Effector CD4-positive, alpha-beta T cell (primary cell): ENCODE measurements at regions not wholly inside any gene's neighbourhood (a gene's known extent, or its start where the extent isn't known, plus 50 kb on each side); places are given as distances from the start of the nearest gene placed in this dataset.
"Not testable (repeated sequence)": the region's sequence is repeated elsewhere in the genome, so short reads cannot be mapped to it uniquely, and the experiment has no call there.

Source experiments
- DNase-seq: peaks from one replicate; pipeline ENCODE4 v3.0.0-alpha.2; 2020

DNA sequence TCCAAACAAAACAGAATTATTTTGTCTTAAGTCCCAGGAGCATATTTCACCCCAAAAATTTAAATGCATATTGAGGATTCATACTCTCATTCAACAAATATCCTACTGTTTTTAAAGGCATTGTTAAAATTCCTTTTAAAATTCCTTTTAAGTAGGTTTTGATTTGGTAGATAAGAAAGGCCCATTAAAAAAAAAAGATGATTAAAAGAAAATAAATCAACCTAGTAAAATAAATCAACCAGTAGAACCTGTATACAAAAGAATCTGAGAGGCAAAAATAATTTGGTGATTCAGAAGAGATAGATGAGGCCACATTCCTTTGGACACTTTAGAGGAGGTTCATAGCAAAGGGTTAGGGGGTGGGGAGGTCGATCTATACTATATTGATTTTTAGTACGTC is 585.3 kb upstream of the TLE4 start:
- DNase-seq: no peak

DNA sequence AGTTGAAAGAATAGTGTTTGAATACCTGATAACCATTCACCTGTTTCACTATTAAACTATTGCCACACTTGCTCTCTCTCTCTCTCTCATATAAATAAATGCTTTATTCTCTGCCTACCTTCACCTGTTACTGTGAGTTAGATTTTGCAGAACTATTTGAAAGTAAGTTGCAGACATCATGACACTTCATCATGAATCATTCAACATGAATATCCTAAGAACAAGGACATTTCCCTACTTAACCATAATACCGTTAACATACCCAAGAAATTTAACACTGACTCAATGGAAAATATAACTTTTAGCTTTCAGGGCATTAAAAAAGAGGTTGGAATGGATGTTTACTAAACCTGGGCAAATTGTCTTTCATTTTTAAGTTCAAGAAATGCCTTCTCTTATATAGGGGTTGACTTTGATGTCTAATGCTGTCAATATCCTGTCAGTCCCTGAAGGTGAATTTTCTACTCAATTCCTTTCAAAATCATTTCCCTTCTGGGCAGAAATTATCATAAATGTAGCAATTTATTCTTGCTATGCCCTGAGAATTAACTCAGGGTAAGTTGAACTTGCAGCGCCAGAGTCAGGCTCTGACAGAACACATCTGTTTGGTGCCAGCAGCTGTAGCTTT is 582.6 kb upstream of the TLE4 start:
- DNase-seq: no peak

DNA sequence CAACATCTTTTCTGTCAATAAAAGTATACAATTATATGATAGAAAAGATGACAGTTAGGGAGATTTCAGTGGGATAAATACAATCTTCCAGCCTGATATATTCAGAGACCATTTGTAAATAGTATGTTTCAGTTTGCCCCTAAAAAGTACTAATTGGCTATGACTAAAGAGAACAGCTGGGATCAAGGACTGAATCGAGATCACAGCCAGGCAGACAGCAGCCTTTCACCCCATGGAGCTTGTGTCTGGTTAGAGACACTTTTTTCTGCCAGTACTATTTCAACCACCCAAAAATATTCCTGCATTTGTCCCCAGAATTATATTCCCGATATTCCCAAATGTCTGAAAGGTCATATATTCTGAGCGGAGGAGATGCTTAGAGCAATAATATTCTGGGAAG is 577.3 kb upstream of the TLE4 start:
- no peak for DNase-seq

DNA sequence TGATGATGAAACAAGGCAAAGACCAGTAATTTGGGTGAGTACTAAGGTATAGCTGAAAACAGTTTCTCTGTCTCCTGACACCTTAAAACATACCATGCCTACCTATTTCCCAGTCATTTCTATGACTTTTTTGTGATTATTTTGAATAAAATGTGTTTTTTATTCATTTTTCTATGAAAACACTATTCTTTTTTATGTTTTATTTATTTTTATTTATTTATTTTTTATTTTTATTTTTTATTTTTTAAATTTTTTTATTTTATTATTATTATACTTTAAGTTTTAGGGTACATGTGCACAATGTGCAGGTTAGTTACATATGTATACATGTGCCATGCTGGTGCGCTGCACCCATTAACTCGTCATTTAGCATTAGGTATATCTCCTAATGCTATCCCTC is 576.8 kb upstream of the TLE4 start:
- not testable (repeated sequence) for DNase-seq

DNA sequence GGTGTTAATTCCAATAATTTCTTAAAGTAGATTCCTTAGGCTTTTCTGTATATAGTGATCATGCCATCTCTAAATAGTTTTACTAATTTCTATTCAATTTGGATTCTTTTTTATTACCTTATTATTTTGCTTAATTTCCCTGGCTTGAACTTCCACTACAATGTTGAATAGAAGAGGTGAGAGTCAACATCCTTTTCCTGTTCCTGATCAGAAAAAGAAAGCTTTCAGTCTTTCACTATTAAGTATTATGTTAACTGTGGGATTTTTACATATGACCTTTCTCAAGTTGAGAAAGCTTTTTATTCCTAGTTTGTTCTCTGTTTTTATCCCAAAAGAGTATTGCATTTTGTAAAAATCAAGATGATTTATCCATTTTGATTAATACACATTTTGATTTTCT is 574.5 kb upstream of the TLE4 start:
- DNase-seq: no peak

DNA sequence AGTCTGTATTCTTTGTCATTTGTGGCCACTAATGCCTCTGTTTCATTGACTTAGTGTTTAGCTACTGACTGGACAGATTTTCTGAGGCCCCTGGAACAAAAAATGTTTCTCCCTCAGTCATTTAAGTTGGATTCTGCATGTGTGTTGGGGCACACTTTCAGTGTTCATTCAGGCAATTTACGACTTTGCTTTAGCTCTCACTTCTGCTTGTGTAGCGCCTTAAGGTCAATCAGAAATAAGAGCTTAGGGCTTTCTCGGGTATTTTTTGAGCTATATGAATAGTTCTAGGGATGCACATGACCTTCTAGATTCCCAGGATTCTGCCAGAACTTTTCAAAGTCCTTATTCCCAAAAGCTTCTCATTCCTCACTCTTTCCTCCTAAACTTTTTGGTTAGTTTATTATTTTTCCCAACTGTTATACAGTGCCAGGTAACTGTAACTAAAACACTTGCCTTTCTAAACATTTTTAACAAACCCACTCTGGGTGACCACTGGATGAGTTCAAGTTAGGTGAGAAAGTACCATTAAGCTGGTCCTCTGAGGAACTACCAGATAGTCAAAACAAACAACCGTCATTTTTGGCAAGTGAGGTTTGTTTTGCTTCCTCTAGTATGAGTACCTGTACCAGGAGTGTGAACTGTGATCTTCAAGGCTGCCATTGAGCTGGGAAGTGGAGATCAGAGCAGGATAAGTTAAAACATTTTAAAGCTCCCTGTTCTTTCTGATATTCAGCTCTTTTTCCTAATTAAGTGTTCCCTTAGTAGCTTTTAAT is 571.3 kb upstream of the TLE4 start:
- no peak for DNase-seq

DNA sequence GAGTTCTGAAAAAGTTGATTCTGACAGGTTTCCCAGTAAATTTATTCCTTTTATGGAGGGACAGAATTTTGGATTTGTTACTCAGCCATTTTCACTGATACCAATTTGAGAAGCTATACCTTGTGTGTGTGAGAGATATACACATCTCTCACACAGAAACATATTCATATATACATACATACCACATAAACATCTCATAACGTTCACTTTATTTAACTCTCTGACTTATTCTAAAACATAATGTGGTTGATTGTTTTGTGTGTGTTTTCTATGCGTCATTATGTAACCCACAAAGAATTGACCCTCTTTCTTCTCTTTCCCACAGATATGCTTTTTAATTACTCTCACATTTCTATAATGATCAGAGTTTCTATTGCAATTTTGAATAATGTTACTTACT is 570.8 kb upstream of the TLE4 start:
- no peak for DNase-seq

DNA sequence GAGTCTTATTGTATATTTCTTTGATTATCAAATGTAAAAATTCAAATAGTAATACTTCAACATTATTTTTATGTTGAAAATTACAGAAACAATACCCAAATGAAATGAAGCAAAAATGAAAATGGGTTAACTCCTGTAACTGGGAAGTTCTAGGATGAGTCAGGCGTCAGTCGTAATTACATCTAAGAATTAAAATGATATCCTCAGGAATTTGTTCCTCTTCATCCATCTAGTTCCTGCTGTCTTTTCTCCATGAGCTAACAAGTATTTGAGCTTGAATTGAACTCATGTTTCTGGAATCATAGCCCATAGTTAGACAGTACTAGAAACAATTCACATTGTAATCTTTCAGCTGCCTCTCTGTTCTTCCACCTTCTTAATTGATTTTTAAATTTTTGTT is 568.3 kb upstream of the TLE4 start:
- no peak for DNase-seq

DNA sequence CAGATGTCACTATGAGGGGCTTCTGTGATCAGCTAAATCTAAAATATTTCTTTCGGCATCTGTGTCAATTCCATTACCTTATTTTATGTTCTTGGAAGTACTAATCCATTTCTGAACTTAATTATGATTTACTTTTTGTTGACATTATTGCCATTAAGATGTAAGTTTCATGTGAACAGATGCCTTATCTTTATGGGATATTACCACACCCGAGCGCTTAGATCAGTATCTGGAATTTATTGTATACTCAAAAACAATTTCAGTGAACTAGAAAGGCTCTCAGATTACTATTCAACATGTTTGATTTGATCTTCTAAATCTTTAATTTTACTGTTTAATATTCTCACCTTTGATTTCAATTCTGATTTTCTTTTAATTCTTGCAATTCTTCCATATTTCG is 567.7 kb upstream of the TLE4 start:
- DNase-seq: no peak

DNA sequence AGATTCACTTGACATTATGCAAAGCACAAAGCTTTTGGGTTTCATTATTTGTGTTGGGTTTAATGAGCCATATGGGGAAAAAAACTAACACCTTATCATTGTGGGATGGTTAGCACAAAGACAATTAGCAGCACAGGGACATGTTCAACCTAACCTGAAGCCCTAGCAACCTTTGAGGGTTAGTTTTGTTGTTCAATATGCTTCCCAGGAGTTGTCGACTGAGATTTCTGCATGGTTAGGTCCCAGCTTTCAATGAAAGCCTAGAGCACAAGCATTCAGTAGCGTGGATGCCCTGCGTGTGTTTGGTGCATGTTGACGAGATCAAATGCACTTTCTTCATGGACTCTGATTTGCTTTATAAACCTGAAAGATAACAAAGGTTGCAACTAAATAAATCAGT is 565.2 kb upstream of the TLE4 start:
- no peak for DNase-seq

DNA sequence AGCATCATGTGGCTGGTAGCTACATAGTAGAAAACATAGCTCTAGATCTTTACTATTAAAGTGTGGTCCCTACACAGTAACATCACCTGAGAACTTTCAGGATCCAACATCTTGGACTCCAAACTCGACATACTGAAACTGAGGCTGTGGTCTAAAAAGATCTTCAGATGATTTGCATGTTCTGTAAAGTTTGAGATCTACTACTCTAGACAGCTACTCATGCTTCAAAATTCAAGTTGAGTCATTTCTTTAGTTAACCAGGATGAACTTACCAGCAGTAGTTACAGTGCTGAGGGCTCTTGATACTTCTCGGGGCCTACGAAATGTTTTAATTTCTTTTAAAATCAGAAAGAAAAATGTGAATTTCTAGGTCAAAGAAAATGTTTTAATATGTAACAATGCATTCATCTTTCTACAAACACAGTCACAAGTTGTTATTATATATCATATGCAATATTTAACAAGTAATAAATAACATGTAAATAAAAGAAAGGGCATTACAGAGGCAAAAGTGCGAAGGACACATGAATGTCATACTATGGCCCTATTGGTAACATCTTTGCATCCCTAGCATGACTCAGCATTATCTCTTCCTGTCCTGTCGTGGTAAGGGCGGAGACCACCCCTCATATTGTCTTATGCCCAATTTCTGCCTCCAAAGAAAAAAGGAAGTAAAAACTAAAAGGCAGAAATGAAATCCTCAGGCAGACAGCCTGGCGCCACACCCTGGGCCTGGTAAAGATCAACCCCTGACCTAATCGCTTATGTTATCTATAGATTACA is 563.9 kb upstream of the TLE4 start:
- DNase-seq: no peak

DNA sequence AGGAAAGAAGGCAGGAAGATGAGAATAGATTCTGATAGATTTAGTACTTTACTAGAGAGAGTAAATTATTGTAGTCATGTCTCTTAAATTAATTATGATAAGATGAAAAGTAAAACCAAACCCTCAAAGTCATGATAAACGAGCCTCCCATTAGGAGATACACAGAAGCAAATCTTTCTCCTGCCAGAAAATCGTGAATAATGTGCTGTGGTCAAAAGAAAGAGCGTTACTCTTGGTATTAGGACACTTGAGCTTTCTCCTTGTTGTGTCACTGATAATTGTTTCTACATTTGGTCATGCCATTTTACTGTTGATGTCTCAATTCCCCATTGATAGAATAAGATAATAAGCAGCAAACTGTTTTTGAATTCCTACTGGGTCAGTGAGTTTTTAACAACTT is 562.8 kb upstream of the TLE4 start:
- no peak for DNase-seq

DNA sequence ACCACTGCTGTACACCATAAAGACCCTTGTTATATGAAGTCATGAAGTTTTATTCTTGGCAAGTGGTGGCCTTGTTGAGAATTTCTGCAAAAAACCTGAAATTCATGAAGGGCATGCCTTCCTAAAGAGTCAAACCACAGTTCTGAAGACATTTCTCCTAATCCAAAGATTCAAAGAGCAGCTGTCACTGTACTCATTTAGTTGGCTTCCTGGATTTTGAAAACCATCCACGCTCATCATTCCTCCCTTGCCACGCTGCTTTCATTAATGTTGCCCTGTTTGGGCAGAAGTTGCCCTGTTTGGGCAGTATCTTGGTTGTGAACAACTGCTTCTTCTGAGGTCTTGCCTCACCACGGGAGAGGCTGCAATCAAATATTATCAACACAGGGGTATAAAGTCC is 560.3 kb upstream of the TLE4 start:
- DNase-seq: no peak

DNA sequence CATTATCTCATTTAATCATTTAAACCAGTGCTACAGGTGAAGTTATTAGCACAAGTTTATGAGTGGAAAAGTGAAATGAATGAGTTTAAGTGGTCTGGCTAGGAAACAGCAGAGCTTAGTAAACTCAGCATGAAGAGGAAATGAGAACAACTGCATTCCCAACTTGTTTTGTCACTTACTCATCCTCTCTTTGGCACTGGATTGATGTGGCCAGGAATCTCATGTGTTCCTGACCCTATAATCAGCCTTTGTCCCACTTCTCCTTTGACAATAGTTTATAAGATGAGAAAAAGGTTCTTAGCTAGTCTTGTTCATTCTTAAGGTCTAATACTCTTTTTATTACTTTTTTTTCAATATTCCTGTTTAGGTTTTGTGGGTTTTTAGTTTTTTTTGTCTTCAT is 559.2 kb upstream of the TLE4 start:
- no peak for DNase-seq

DNA sequence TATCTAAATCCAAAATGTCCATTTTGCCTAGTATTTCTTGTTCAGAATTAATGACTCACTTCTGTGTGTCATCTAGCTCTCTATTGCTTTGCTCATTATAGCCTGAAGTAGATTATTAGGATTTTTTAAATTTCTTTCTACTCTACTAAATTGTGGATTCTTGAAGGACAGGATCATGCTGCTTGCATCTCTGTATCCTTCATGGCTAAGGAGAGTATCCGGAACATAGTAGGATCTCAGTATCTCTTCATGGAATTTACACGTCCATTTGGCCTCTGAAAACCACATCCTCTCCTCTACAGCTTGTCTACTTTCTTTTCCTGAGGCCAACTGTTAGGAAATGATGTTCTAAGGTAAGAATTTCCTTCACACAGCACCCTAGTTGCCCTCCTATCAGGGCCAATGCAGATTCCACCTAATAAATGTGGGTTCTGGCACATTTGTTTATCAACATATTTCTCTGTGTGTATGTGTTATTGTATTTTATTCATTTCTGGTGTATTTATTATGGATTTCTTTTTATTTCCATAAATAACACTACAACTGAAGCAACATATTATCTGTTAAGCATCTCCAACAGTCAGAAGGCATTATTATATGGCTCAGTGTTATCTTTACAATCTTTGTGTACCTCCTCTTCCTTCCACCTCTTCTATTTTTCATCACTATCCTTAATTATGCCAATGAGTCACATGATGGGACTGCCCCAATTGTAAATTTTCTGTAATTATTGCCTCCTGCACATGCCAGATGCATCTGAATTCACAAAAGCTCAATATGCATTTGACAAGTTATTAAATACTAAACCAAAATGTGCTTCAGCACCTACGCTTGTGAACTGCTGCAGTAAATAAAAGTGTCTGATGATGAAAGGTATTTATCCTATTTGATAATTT is 557.8 kb upstream of the TLE4 start:
- no peak for DNase-seq

DNA sequence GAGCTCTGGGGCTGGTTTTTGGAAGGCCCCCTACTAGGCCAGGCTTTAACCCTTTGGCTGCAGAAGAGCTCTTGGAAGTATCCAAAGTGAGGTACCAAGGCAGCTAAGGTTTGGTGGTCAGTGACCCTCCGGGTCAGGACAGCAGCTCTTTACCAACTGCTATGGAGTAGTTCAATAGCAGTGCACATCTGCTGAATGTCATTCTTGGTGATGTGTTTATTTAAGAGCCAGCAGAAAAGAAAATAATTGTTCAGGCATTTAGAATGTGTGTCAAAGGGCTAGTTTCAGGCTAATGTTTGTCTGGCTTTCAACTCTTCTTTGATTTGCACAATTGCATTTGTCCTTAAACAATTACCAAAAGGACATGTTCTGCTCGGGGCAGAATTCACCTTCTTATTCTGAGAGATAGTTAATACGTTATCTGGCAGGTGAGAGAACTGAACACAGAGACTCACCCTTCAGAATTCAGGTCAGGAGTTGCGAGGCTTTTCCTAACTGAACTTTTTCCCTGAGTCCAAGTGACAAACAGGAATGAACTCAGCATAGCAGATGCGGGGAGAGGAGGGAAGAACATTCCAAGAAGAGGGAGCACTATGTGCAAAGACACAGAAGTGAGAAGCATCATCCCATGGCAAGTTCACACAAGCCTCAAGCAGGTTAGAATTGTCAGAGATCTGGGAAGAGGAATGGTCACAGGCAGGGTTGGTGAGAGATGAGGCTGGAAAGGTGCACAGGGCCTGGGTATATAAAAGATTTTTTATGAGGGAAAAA is 556.7 kb upstream of the TLE4 start:
- no peak for DNase-seq

DNA sequence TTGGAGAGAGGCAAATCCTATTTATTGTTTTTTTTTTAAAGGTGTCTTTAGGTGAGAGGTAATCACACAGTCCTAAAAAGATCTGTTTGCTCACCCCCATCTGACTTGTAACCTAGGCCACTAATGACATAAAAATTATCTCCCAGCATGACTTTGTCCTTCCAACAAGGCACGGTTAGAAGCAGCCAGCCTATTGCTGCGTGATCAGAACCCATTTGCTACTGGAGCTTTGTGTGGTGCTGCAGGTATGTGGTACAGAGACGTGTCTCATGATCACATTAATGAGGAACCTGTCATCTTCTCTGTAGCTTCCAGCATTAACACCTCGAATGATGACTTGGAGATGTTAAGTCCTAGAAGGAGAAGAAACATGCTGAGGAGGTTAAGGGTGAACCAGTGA is 555.8 kb upstream of the TLE4 start:
- DNase-seq: no peak

DNA sequence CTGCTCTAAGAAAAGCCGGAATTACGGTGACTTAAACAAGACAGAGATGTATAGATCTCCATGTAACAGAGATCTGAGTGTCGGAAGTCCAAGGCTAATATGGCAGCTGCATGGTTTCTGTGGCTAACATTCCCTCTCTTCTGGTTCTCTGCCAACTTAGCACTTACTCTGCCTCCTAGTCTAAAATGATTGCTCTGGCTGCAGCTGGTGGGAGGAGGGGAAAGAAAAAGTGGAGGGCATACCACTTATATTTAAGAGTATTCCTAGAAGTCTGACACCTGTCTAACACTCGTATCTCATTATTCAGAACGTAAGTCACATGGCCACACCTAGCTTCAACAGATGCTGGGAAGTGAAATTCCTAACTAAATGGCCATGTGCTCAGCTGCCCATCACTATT is 551.5 kb upstream of the TLE4 start:
- no peak for DNase-seq

DNA sequence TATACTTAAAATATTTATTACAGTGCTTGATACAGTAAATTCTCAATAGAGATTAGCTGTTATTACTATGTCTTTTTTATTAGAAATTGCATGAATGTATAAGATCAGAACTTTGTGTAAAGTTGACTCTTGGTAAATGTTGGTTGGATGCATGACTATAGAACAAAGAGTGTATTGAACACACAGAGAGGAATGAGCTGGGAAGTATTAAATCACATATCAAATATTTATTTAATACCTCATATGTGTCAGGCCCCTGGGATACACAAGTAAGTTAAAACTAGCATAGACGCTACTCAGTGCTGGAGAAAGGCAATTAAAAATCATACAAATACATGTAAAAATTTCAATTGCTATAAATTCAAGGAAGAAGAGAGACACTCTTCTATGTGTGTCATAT is 550.7 kb upstream of the TLE4 start:
- no peak for DNase-seq

DNA sequence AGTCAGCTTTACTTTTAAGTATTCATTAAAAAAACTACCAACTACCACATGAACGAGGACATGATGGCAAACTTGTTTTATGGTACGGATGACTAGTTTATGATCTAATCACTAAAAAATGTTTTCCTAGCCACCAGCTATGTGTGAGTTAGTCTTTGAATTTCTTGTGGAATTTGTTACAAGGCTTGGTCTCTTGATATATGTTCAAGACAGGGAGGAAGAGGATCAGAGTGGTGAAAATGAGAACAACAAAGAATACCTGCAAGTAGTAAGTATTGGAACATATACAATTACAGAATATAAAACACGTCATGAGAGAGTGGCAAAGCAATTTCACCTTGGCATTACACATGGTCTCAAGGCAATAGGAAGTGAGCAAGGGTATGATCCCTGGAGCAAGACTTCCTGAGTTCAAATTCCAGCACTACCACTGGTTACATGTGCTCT is 548.6 kb upstream of the TLE4 start:
- DNase-seq: no peak

DNA sequence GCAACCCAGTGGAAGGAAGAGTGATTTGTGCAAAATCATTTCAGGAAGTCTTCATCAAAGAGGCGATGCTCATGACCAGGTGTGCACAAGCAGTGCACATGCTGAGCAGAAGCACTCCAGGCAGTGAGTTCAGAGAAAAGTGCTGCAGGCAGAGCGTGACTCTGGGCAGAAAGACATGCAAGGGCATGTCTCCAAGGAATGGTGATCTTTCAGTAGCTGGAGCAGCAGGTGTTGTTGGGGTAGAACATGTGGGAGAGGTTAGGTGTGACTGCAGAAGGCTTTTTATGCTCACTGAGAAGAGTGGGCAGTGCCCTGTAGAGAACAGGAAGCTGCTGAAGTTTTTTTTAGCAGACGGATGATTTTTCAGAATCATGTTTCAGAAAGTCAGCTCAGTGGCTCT is 545.4 kb upstream of the TLE4 start:
- no peak for DNase-seq

DNA sequence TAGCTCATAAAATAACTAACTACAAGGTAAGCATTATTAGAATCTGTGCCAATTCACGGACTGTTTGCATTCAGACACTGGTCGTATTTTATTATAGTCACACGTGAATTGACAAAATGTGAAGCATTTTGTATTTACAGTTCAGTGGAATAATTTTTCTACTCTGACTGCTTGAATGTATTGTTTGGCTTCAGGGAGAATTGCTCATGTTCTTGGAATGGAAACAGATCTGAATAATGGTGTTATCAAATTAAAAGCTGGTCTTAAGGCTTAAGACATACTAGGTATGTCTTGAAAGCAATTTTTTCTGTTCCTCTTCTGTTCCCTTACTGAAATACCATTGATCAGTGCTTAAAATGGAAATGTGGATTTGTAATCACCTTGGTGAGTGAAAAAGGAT is 543.7 kb upstream of the TLE4 start:
- DNase-seq: no peak
